Muscle layer of duodenum (tissue), 2 donors: ENCODE measurements at regions not wholly inside any gene's neighbourhood (a gene's known extent, or its start where the extent isn't known, plus 50 kb on each side); places are given as distances from the start of the nearest gene placed in this dataset.
"Not testable (repeated sequence)": the region's sequence is repeated elsewhere in the genome, so short reads cannot be mapped to it uniquely, and the experiment has no call there.

ENCODE experiments used
- H3K27ac ChIP-seq: one replicate; pipeline ENCODE4 v1.7.0; 2013; ENCODE audit warnings: mild to moderate bottlenecking, low read length
- H3K27me3 ChIP-seq: one replicate; pipeline ENCODE4 v1.7.0; 2013; ENCODE audit warnings: low read depth, mild to moderate bottlenecking, control low read depth, low read length
- H3K36me3 ChIP-seq, 2 donors: one replicate each; pipeline ENCODE4 v1.7.0; 2013; ENCODE audit warnings: low read length in 2 of 2, control low read depth in 1 of 2, mild to moderate bottlenecking in 1 of 2; ENCODE audit not compliant: insufficient read depth in 2 of 2, control insufficient read depth in 1 of 2
- H3K4me1 ChIP-seq, 2 donors: one replicate each; pipeline ENCODE4 v1.7.0; 2013; ENCODE audit warnings: low read length in 2 of 2, mild to moderate bottlenecking in 2 of 2, control low read depth in 1 of 2, moderate library complexity in 1 of 2; ENCODE audit not compliant: insufficient read depth in 2 of 2, control insufficient read depth in 1 of 2
- H3K4me3 ChIP-seq, 2 donors: one replicate each; pipeline ENCODE4 v1.7.0; 2013; ENCODE audit warnings: low read length in 2 of 2, low read depth in 1 of 2, mild to moderate bottlenecking in 1 of 2
- H3K9me3 ChIP-seq, 2 donors: one replicate each; pipeline ENCODE4 v1.7.0; 2013; ENCODE audit warnings: low read length in 2 of 2, control low read depth in 1 of 2, mild to moderate bottlenecking in 1 of 2; ENCODE audit not compliant: control insufficient read depth in 1 of 2
- donor health status: healthy.

DNA sequence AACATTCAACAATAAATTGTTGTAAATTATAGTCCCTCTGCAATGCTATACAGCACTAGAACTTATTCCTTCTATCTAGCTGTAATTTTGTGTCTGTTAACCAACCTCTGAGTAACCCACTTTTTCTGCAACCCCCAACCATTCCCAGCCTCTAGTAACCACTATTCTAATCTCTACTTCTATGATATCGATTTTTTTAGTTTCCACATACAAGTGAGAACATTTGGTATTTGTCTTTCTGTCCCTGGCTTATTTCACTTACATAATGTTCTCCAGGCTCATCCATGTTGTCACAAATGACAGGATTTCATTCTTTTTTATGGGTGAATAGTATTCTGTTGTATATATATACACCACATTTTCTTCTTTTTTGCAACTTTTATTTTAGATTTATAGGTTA is 147.6 kb downstream of the MAIP1 start:
- no peaks in the 10 kb centered on the region for H3K9me3 ChIP-seq

DNA sequence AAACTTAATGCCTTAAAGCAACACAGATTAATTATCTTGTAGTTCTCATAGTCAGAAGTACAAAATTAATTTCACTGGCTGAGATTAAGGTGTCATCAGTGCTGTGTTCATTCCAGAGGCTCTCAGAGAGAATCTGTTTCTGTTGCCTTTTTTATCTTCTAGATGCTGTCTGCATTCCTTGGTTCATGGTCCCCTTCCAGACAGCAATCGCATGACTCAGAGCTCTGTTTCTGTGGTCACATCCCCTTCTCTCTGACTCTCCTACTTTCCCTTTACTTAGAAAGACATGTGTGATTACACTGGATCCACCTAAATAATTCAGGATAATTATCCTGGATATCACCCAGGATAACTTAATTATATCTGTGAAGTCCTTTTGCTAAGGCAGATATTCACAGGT is 148.6 kb downstream of the MAIP1 start:
- no peaks in the 10 kb centered on the region for H3K4me1 ChIP-seq
- H3K9me3 ChIP-seq, result no peaks in the 10 kb centered on the region
- H3K27me3 ChIP-seq, result no peaks in the 10 kb centered on the region
- H3K27ac ChIP-seq, result no peak overlapping the region
- no peak overlapping the region for H3K4me3 ChIP-seq
- H3K36me3 ChIP-seq, result no peaks in the 10 kb centered on the region

More for the DNA sequence above, 147.6 kb downstream of the MAIP1 start:
- no peaks in the 10 kb centered on the region for H3K4me1 ChIP-seq
- no peaks in the 10 kb centered on the region for H3K27me3 ChIP-seq
- no peak overlapping the region for H3K27ac ChIP-seq
- H3K4me3 ChIP-seq, result no peak overlapping the region
- H3K36me3 ChIP-seq, result no peaks in the 10 kb centered on the region

GRCh38 chr2:200107514-200108217 is 152.3 kb downstream of the MAIP1 start:
- Histone ChIP-seq H3K4me1 (no peaks in the 10 kb centered on the region), H3K36me3 (no peaks in the 10 kb centered on the region), H3K4me3 (no peak overlapping the region), H3K27ac (no peak overlapping the region), H3K27me3 (no peaks in the 10 kb centered on the region), H3K9me3 (no peaks in the 10 kb centered on the region)

DNA sequence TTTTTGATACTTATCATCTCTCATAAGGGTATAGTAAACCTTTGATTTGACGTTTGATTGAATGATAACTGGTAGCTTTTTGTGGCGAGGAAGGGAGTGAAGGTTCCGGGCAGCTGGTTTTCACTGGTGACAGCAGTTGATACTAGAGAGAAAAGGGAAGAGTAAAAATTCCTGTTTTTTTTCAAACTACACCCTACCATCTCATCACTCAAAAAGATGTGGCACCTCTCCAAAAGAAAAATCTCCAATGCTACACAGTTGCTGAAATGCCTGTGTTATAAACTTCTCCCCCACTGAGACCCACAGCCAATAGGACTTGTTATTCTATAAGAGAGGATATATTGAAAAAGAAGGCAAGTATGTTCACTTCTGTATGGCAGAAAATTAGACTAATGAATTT is 154.0 kb downstream of the MAIP1 start:
- H3K4me3 ChIP-seq, result no peak overlapping the region
- H3K4me1 ChIP-seq, result no peaks in the 10 kb centered on the region
- H3K27me3 ChIP-seq, result no peaks in the 10 kb centered on the region
- H3K9me3 ChIP-seq, result no peaks in the 10 kb centered on the region
- H3K27ac ChIP-seq, result no peak overlapping the region
- no peaks in the 10 kb centered on the region for H3K36me3 ChIP-seq

- H3K27me3 ChIP-seq, result no peaks in the 10 kb centered on the region
- no peak overlapping the region for H3K27ac ChIP-seq
- no peaks in the 10 kb centered on the region for H3K9me3 ChIP-seq
- H3K36me3 ChIP-seq, result no peaks in the 10 kb centered on the region
- H3K4me1 ChIP-seq, result no peaks in the 10 kb centered on the region
- no peak overlapping the region for H3K4me3 ChIP-seq
Measured at GRCh38 chr2:200110381-200110780, 155.0 kb downstream of the MAIP1 start.

DNA sequence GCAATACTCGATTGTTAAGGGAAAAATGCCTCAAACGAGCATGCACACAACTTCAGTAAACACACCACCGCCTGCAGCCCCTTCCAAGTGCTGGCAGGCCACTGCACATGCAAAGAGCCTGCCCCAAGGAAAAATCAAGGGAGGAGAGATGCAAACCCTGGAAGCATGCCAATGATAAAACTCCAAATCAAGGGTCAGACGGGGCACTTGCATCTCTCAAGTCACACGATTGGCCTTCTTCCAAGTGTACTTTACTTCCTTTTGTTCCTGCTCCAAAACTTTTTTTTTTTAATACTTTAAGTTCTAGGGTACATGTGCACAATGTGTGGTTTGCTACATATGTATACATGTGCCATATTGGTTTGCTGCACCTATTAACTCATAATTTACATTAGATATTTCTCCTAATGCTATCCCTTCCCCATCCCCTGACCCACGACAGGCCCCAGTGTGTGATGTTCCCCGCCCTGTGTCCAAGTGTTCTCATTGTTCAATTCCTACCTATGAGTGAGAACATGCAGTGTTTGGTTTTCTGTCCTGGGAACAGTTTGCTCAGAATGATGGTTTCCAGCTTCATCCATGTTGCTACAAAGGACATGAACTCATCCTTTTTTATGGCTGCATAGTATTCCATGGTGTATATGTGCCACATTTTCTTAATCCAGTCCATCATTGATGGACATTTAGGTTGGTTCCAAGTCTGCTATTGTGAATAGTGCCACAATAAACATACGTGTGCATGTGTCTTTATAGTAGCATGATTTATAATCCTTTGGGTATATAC is 157.8 kb downstream of the MAIP1 start:
- not testable (repeated sequence) for H3K36me3 ChIP-seq, H3K27ac ChIP-seq, H3K9me3 ChIP-seq, H3K4me1 ChIP-seq, H3K27me3 ChIP-seq, H3K4me3 ChIP-seq

DNA sequence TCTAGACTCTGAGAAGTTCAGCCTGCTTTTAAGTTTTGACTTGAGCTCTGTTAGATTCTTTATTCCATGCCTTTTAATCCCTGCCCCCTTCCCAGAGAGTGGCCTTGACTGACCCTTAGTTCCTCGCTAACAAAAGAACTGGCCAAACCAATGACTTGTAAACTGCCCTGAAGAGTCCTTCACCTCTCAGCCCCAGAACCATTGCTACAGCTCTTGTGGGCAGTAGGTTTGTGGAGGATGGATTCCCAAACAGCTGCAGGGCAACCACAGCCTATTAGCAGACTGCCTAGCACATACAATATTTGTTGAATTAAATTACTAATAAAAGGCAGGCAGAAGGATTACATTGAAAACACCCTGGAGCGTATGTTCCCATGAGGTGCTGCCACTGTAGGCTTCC is 163.9 kb downstream of the MAIP1 start:
- no peaks in the 10 kb centered on the region for H3K36me3 ChIP-seq
- H3K9me3 ChIP-seq, result no peaks in the 10 kb centered on the region
- no peak overlapping the region for H3K4me3 ChIP-seq
- H3K4me1 ChIP-seq, result no peaks in the 10 kb centered on the region
- no peaks in the 10 kb centered on the region for H3K27me3 ChIP-seq
- no peak overlapping the region for H3K27ac ChIP-seq

DNA sequence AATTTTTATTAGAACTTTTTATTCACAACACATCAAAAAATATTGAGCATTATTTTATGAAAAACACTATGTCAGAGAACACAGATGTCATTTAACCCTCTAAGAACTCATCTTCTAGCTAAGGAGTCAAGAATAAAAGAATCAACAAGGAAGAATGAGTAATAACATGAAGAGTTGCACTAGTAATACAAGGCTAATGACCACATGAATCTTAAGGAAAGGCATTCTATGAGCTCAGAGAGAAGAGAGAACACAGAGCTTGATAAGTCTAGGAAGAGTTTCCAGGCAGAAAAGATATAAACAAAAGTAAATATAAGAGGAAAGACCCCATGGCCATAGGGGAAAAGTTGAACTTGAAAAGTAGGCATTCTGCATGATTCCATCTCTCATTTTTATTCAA is 166.5 kb downstream of the MAIP1 start:
- Histone ChIP-seq H3K27me3 (no peaks in the 10 kb centered on the region), H3K36me3 (no peaks in the 10 kb centered on the region), H3K4me3 (no peak overlapping the region), H3K27ac (no peak overlapping the region), H3K9me3 (no peaks in the 10 kb centered on the region), H3K4me1 (no peaks in the 10 kb centered on the region)

DNA sequence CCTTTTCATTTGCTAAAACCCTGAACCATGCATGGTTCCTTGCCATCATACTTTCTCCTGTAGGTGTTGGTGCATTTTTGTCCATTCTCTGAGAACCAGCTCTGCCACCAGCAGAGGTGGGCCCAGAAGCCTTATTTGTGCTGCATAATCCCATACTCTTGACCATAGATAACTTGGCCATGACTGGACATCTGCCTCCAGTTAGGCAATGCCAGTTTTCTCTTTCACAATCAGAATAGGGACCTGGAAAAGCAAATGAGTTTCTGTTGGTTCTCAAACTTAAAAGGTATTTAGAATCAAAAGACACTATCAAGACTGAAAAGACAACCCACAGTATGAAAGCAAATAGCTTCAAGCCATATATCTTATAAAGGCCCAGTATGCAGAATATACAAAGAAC is 167.3 kb downstream of the MAIP1 start:
- no peaks in the 10 kb centered on the region for H3K4me1 ChIP-seq
- H3K9me3 ChIP-seq, result no peaks in the 10 kb centered on the region
- H3K27me3 ChIP-seq, result no peaks in the 10 kb centered on the region
- H3K27ac ChIP-seq, result no peak overlapping the region
- no peaks in the 10 kb centered on the region for H3K36me3 ChIP-seq
- no peak overlapping the region for H3K4me3 ChIP-seq

GRCh38 chr2:200124665-200125368 is 169.4 kb downstream of the MAIP1 start:
- not testable (repeated sequence) for H3K9me3 ChIP-seq, H3K4me1 ChIP-seq, H3K27me3 ChIP-seq, H3K36me3 ChIP-seq, H3K4me3 ChIP-seq, H3K27ac ChIP-seq

DNA sequence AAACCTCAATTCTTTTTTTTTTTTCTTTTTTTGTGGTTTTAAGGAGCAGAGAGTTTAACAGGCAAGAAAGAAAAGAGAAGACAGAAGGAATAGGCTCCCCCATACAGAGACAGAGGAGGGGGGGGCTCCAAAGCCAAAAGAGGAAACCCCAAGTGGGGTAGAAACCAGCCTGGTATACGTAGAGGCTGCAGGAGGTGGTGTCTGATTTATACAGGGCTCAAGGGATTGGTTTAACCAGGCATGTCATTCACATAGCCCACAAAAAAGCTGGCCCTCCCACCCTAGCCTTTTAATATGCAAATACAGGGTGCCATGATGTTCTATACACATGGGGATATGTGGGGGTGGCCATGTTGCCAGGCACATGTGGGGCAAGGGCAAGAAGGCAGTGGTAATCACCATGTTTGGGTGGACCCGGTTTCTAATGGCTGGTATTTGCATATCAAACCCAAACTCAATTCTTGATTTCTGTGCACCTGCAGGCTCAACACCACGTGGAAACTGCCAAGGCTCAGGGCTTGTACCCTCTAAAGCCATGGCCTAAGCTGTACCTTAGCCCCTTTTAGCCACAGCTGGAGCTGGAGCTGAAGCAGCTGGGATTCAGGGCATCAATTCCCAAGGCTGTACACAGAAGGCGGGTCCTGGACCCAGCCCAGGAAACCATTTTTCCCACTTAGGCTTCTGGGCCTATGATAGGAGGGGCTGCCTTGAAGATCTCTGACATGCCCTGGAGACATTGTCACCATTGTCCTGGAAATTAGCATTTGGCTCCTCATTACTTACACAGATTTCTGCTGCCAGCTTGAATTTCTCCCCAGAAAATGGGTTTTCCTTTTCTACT is 170.3 kb downstream of the MAIP1 start:
- Histone ChIP-seq H3K27ac (no peak overlapping the region), H3K9me3 (no peaks in the 10 kb centered on the region), H3K36me3 (no peaks in the 10 kb centered on the region), H3K4me3 (no peak overlapping the region), H3K27me3 (no peaks in the 10 kb centered on the region), H3K4me1 (no peaks in the 10 kb centered on the region)
